Caco-2 (cell line): ENCODE measurements at regions not wholly inside any gene's neighbourhood (a gene's known extent, or its start where the extent isn't known, plus 50 kb on each side); places are given as distances from the start of the nearest gene placed in this dataset.

Source experiments
- BruUV-seq: library from RNA; stranded (reverse); fragments of 400-500 nt; replicated peaks from 2 replicates; lab custom pipeline; 2021; lab: Mats Ljungman, UMichigan
- CTCF ChIA-PET: fragments of 300-600 bp; sonication (Branson Sonifier 250); formaldehyde crosslinking; loops from one replicate; lab custom pipeline; 2022; ENCODE audit warnings: antibody characterized with exemption; lab: Charles Lee
- POLR2A ChIA-PET: fragments of 300-600 bp; sonication (Branson Sonifier 250); formaldehyde crosslinking; loops from one replicate; lab custom pipeline; 2022; ENCODE audit warnings: antibody characterized with exemption; lab: Charles Lee
- DNase-seq, 2 experiments: peaks; one replicate each; pipeline versions ENCODE4 v3.0.0 to v3.0.0-alpha.2; 2020 to 2022
- H3K27me3 ChIP-seq: replicated peaks from 2 replicates; pipeline ENCODE4 v1.6.0; 2011; ENCODE audit warnings: low read length; ENCODE audit not compliant: control insufficient read depth, insufficient read depth
- H3K36me3 ChIP-seq: 2 replicates; pipeline ENCODE4 v1.5.1; 2011; ENCODE audit warnings: low read length; ENCODE audit not compliant: control insufficient read depth, insufficient read depth
- H3K4me1 ChIP-seq: fragments of 250-450 bp; sonication (Bioruptor Pico); 2 replicates; pipeline ENCODE4 v1.5.1; 2020; ENCODE audit warnings: mild to moderate bottlenecking
- H3K4me3 ChIP-seq: 2 replicates; pipeline ENCODE4 v1.5.1; 2011; ENCODE audit warnings: low read depth, mild to moderate bottlenecking, control low read depth, low read length
- H3K9me3 ChIP-seq: fragments of 250-450 bp; sonication (Bioruptor Pico); 2 replicates; pipeline ENCODE4 v1.5.1; 2020; ENCODE audit warnings: mild to moderate bottlenecking, moderate library complexity
- H3K27ac Mint-ChIP-seq: one replicate; pipeline ENCODE4 v1.8.0; 2022; ENCODE audit warnings: mixed read lengths; ENCODE audit not compliant: unreplicated experiment
- H3K27me3 Mint-ChIP-seq: one replicate; pipeline ENCODE4 v1.8.0; 2022; ENCODE audit warnings: mixed read lengths; ENCODE audit not compliant: insufficient read depth, unreplicated experiment
- H3K36me3 Mint-ChIP-seq: one replicate; pipeline ENCODE4 v1.8.0; 2022; ENCODE audit warnings: mild to moderate bottlenecking, mixed read lengths; ENCODE audit not compliant: insufficient read depth, unreplicated experiment
- H3K4me1 Mint-ChIP-seq: one replicate; pipeline ENCODE4 v1.8.0; 2022; ENCODE audit warnings: low read depth, mixed read lengths; ENCODE audit not compliant: unreplicated experiment
- H3K4me3 Mint-ChIP-seq: one replicate; pipeline ENCODE4 v1.8.0; 2022; ENCODE audit warnings: mild to moderate bottlenecking, moderate library complexity, mixed read lengths; ENCODE audit not compliant: unreplicated experiment
- H3K9me3 Mint-ChIP-seq: one replicate; pipeline ENCODE4 v1.8.0; 2022; ENCODE audit warnings: mixed read lengths; ENCODE audit not compliant: unreplicated experiment
- intact Hi-C: fragments of 100-400 bp; cut with micrococcal nuclease; formaldehyde crosslinking; loops from one replicate; pipeline ENCODE4 v1.10.0; 2022; ENCODE audit not compliant: unreplicated experiment
- TF ChIP-seq, protein P1 (sequence below), 2 experiments: fragments of 200-600 bp in 1 of 2; IDR thresholded peaks; 1 replicate in 1 of 2; 2 replicates in 1 of 2; pipeline versions ENCODE4 v1.5.1 to v1.8.0; 2011 to 2022; ENCODE audit warnings: antibody characterized with exemption in 1 of 2, control low read depth in 1 of 2, inconsistent platforms in 1 of 2, low read depth in 1 of 2, low read length in 1 of 2, mild to moderate bottlenecking in 1 of 2, moderate library complexity in 1 of 2; ENCODE audit not compliant: insufficient read depth in 1 of 2, severe bottlenecking in 1 of 2, unreplicated experiment in 1 of 2

DNA sequence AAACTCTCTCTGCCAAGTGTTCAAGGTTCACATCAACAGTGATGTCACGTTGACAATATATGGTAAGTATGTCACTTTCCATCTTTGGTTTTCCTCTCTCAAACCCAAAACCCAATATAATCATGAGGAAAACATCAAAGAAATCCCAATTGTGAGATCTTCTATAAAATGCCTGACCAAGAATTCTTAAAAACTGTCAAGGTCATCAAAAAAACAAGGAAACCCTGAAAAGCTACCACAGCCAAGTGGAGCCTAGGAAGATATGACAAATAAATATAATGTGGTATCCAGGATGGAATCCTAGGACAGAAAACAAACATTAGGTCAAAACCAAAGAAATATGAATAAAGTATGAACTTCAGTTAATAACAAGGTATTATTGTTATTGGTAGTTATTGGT lies 85.2 kb upstream of the CCDC39 start:
- H3K27ac Mint-ChIP-seq, result no peak overlapping the region
- no peaks in the 10 kb centered on the region for H3K4me1 ChIP-seq
- ChIA-PET POLR2A (no interaction called here), CTCF (no interaction called here)
- no peaks in the 10 kb centered on the region for H3K4me1 Mint-ChIP-seq
- no TSS peak for BruUV-seq
- H3K36me3 Mint-ChIP-seq, result no peaks in the 10 kb centered on the region
- TF ChIP-seq, protein P1, sequence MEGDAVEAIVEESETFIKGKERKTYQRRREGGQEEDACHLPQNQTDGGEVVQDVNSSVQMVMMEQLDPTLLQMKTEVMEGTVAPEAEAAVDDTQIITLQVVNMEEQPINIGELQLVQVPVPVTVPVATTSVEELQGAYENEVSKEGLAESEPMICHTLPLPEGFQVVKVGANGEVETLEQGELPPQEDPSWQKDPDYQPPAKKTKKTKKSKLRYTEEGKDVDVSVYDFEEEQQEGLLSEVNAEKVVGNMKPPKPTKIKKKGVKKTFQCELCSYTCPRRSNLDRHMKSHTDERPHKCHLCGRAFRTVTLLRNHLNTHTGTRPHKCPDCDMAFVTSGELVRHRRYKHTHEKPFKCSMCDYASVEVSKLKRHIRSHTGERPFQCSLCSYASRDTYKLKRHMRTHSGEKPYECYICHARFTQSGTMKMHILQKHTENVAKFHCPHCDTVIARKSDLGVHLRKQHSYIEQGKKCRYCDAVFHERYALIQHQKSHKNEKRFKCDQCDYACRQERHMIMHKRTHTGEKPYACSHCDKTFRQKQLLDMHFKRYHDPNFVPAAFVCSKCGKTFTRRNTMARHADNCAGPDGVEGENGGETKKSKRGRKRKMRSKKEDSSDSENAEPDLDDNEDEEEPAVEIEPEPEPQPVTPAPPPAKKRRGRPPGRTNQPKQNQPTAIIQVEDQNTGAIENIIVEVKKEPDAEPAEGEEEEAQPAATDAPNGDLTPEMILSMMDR (IDR thresholded peaks at IDR 0.05; ENCODE audit: insufficient read depth in 1 of 2, low read depth in 1 of 2, low read length in 1 of 2, severe bottlenecking in 1 of 2, unreplicated experiment in 1 of 2), result no peak
- H3K27me3 Mint-ChIP-seq, result no peaks in the 10 kb centered on the region
- H3K4me3 Mint-ChIP-seq, result no peak overlapping the region
- H3K36me3 ChIP-seq, result no peaks in the 10 kb centered on the region
- intact Hi-C loops, result no loop called here
- H3K9me3 Mint-ChIP-seq, result peaks cover 14% of the 10 kb centered on the region
- no peaks in the 10 kb centered on the region for H3K27me3 ChIP-seq
- H3K4me3 ChIP-seq, result no peak overlapping the region
- no peaks in the 10 kb centered on the region for H3K9me3 ChIP-seq
- no peak for DNase-seq

DNA sequence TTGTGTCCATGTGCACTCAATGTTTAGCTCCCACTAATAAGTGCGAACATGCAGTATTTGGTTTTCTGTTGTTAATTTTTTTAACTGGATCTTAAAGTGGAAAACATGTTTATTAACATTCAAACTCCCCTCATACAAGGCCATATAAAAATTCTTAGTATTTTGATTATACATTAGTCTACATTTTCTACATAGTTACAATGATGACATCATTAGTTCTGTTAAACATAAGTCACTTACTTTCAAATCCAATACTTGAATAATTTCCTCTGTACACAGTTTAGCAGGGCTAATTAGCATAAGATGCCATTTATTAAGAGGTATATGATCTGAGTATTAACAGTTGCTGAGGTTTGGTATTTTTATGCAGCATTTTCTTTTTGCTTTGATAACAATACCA lies 91.3 kb upstream of the CCDC39 start:
- TF ChIP-seq, protein P1 (IDR thresholded peaks at IDR 0.05; ENCODE audit: insufficient read depth in 1 of 2, low read depth in 1 of 2, low read length in 1 of 2, severe bottlenecking in 1 of 2, unreplicated experiment in 1 of 2), result no peak
- ChIA-PET POLR2A (no interaction called here), CTCF (no interaction called here)
- no peaks in the 10 kb centered on the region for H3K4me1 Mint-ChIP-seq
- no peak overlapping the region for H3K4me3 Mint-ChIP-seq
- no peaks in the 10 kb centered on the region for H3K36me3 Mint-ChIP-seq
- H3K4me3 ChIP-seq, result no peak overlapping the region
- no peak for DNase-seq
- H3K9me3 ChIP-seq, result no peaks in the 10 kb centered on the region
- peaks cover 5% of the 10 kb centered on the region for H3K9me3 Mint-ChIP-seq
- no peaks in the 10 kb centered on the region for H3K27me3 Mint-ChIP-seq
- intact Hi-C loops, result no loop called here
- no TSS peak for BruUV-seq
- no peaks in the 10 kb centered on the region for H3K27me3 ChIP-seq
- no peaks in the 10 kb centered on the region for H3K4me1 ChIP-seq
- H3K36me3 ChIP-seq, result no peaks in the 10 kb centered on the region
- no peak overlapping the region for H3K27ac Mint-ChIP-seq

DNA sequence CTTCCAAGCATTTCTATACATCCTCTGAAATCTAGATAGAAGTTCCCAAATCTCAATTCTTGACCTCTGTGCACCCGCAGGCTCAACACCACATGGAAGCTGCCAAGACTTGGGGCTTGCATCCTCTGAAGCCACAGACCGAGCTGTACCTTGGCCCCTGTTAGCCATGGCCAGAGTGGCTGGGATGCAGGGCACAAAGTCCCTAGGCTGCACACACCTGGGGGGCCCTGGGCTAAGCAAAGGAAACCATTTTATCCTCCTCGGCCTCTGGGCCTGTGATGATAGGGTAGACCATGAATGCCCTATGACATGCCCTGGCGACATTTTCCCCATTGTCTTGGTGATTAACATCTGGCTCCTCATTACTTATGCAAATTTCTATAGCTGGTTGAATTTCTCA lies 97.1 kb upstream of the CCDC39 start:
- H3K36me3 ChIP-seq, result no peaks in the 10 kb centered on the region
- intact Hi-C loops, result no loop called here
- no peaks in the 10 kb centered on the region for H3K27me3 Mint-ChIP-seq
- no peak overlapping the region for H3K4me3 ChIP-seq
- no peak for DNase-seq
- H3K27ac Mint-ChIP-seq, result no peak overlapping the region
- CTCF ChIA-PET, result no interaction called here
- H3K9me3 Mint-ChIP-seq, result peaks cover 36% of the 10 kb centered on the region
- no peaks in the 10 kb centered on the region for H3K36me3 Mint-ChIP-seq
- BruUV-seq, result no TSS peak
- H3K4me3 Mint-ChIP-seq, result no peak overlapping the region
- peaks cover 9% of the 10 kb centered on the region; the same call in 1 of the 2 replicates for H3K9me3 ChIP-seq
- H3K4me1 ChIP-seq, result no peaks in the 10 kb centered on the region
- H3K4me1 Mint-ChIP-seq, result no peaks in the 10 kb centered on the region
- no peaks in the 10 kb centered on the region for H3K27me3 ChIP-seq
- TF ChIP-seq, protein P1 (IDR thresholded peaks at IDR 0.05; ENCODE audit: insufficient read depth in 1 of 2, low read depth in 1 of 2, low read length in 1 of 2, severe bottlenecking in 1 of 2, unreplicated experiment in 1 of 2), result no peak
- POLR2A ChIA-PET, result no interaction called here
